ENCODE measurements at regions not wholly inside any gene's neighbourhood (a gene's known extent, or its start where the extent isn't known, plus 50 kb on each side); places are given as distances from the start of the nearest gene placed in this dataset.
"Not testable (repeated sequence)": the region's sequence is repeated elsewhere in the genome, so short reads cannot be mapped to it uniquely, and the experiment has no call there.

GRCh38 chr4:52522093-52522492 is 137.0 kb downstream of the USP46 start:
- H2BK20ac ChIP-seq (ENCODE audit: low read depth, low read length); intact Hi-C loops (cut with micrococcal nuclease); H3K4me1 ChIP-seq (ENCODE audit: control insufficient read depth, insufficient read depth, low read length); H3K9ac ChIP-seq (ENCODE audit: low read depth, low read length); H3K27ac ChIP-seq (ENCODE audit: insufficient read depth, low read length); H2BK120ac ChIP-seq (ENCODE audit: low read depth, low read length); BruUV-seq (replicated peaks); H3K14ac ChIP-seq (replicated peaks; ENCODE audit: low read depth, low read length); H3K9me1 ChIP-seq (ENCODE audit: insufficient read depth, low read length); H3K56ac ChIP-seq (ENCODE audit: extremely low read depth, insufficient read depth, low read length); H4K8ac ChIP-seq (ENCODE audit: low read depth in 2 of 2, low read length in 2 of 2); H3K9me3 ChIP-seq (ENCODE audit: control insufficient read depth, insufficient read depth, low read length); H3K18ac ChIP-seq (ENCODE audit: low read depth, low read length); H2AK9ac ChIP-seq (replicated peaks; ENCODE audit: low read depth, low read length, poor library complexity); H3K4me3 ChIP-seq (ENCODE audit: insufficient read depth, low read depth, low read length); H2AFZ ChIP-seq (replicated peaks; ENCODE audit: low read length, poor library complexity); H3K36me3 ChIP-seq (ENCODE audit: control insufficient read depth, insufficient read depth, low read length); POLR2A ChIA-PET (ENCODE audit: unreplicated experiment); CTCF ChIA-PET; H3K4ac ChIP-seq (ENCODE audit: low read depth, low read length); H3K23ac ChIP-seq (ENCODE audit: low read depth, low read length); in situ Hi-C loops (cut with MboI; ENCODE audit: low sequenced_read_pairs); H4K20me1 ChIP-seq (ENCODE audit: insufficient read depth, low read length); H3K79me1 ChIP-seq (ENCODE audit: low read depth in 1 of 2, low read length in 2 of 2); H2BK15ac ChIP-seq (ENCODE audit: low read depth, low read length); H3K27me3 ChIP-seq (ENCODE audit: control insufficient read depth, insufficient read depth, low read length); H2AK5ac ChIP-seq (ENCODE audit: low read depth, low read length); ATAC-seq (ENCODE audit: low read depth); H4K91ac ChIP-seq (ENCODE audit: insufficient read depth, low read depth, low read length); H2BK5ac ChIP-seq (ENCODE audit: low read depth, low read length, poor library complexity, severe bottlenecking); H4K5ac ChIP-seq (ENCODE audit: low read depth, low read length); DNase-seq; dilution Hi-C loops (cut with HindIII; ENCODE audit: low sequenced_read_pairs, unreplicated experiment); H3K4me2 ChIP-seq (ENCODE audit: low read depth, low read length): not testable (repeated sequence)
- WGBS, 2 experiments (ENCODE audit: extremely low coverage in 2 of 2, insufficient read length in 1 of 2), result 55% methylated on average over 4 of the region's 6 CpGs; no CpG with 5 or more reads in 1 of the 2 experiments
